Right lobe of liver (tissue), 4 donors: ENCODE measurements at regions not wholly inside any gene's neighbourhood (a gene's known extent, or its start where the extent isn't known, plus 50 kb on each side); places are given as distances from the start of the nearest gene placed in this dataset.

Experiments used
- POLR2A ChIP-seq: fragments of 450-650 bp; IDR thresholded peaks from one replicate; pipeline ENCODE4 v1.6.1; 2017; ENCODE audit warnings: antibody characterized with exemption, mild to moderate bottlenecking
- TF ChIP-seq, protein P1 (sequence below), 4 donors: fragments of 200-600 bp in 3 of 4; fragments of 450-650 bp in 1 of 4; IDR thresholded peaks; one replicate each; pipeline versions ENCODE4 v1.5.1 to v1.8.0; 2016 to 2022; ENCODE audit warnings: antibody characterized with exemption in 4 of 4, mild to moderate bottlenecking in 2 of 4
- donor health status: DM: no; HTN: no; CAD: no.
- donor health status: DM: no; HTN: no; CAD: no.
- donor health status: DM: no; HTN: yes; CAD: no.

GRCh38 chr2:150571121-150571520, 83.7 kb upstream of the RND3 start:
- TF ChIP-seq, protein P1, sequence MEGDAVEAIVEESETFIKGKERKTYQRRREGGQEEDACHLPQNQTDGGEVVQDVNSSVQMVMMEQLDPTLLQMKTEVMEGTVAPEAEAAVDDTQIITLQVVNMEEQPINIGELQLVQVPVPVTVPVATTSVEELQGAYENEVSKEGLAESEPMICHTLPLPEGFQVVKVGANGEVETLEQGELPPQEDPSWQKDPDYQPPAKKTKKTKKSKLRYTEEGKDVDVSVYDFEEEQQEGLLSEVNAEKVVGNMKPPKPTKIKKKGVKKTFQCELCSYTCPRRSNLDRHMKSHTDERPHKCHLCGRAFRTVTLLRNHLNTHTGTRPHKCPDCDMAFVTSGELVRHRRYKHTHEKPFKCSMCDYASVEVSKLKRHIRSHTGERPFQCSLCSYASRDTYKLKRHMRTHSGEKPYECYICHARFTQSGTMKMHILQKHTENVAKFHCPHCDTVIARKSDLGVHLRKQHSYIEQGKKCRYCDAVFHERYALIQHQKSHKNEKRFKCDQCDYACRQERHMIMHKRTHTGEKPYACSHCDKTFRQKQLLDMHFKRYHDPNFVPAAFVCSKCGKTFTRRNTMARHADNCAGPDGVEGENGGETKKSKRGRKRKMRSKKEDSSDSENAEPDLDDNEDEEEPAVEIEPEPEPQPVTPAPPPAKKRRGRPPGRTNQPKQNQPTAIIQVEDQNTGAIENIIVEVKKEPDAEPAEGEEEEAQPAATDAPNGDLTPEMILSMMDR (IDR thresholded peaks at IDR 0.05) = no peak
- TF ChIP-seq POLR2A = no peak
